ENCODE measurements at regions not wholly inside any gene's neighbourhood (a gene's known extent, or its start where the extent isn't known, plus 50 kb on each side); places are given as distances from the start of the nearest gene placed in this dataset.

- H3K27me3 ChIP-seq (ENCODE audit: control insufficient read depth in 2 of 2, insufficient read depth in 1 of 2, low read length in 1 of 2), result peaks cover 0 to 4% of the 10 kb centered on the region in 2 donors
- no peak overlapping the region for H3K27ac ChIP-seq (ENCODE audit: low read depth in 1 of 2, low read length in 1 of 2)
- H3K9me3 ChIP-seq (ENCODE audit: control insufficient read depth in 2 of 2, insufficient read depth in 1 of 2, low read length in 1 of 2), result no peaks in the 10 kb centered on the region
- no peaks in the 10 kb centered on the region for H3K4me1 ChIP-seq (ENCODE audit: control insufficient read depth in 2 of 2, insufficient read depth in 2 of 2, low read length in 2 of 2)
- no peak for DNase-seq (ENCODE audit: low read depth in 6 of 9, low spot score in 9 of 9)
- 21% methylated on average over 7 of the region's 7 CpGs for WGBS
- no peaks in the 10 kb centered on the region for H3K36me3 ChIP-seq (ENCODE audit: control insufficient read depth in 2 of 2, insufficient read depth in 2 of 2, low read length in 1 of 2)
- no peak overlapping the region for H3K4me3 ChIP-seq (ENCODE audit: low read length in 2 of 2)
Observed at GRCh38 chr1:231108516-231109302, 53.1 kb upstream of the TRIM67 start.

DNA sequence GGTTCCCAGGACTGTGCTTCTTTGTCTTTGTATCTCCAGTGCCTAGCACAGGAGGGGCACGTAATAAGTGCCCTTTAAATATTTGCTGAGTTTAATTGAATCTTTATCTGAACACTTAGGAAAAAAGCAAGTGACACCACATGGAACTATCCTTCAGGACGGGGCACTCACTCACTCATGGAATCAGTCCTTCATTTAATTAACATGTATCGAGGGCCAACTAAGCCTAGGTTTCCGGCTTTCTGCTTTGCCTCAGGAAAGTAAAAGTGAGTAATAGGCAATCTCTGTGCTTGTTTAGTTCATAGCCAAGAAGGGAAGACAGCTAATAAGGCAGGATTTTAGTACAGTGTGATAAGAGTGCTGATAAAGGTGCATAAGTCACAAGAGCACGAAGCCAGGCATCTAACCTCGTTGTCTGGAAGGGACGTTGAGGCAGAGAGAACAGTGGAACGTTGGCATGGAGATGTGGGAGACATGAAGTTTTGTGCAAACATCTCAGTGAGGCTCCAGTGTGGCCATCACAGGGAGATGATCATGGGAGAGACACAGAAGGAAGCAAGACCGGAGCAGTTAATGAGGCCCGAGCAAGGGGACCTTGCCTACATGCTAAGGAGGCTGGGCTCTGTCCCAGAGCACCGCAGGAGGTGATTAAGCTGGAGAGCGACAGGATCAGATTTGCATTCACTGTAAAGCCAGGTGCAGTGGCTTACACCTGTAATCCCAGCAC, 54.1 kb upstream of the TRIM67 start:
- Histone ChIP-seq H3K4me1 (ENCODE audit: control insufficient read depth in 2 of 2, insufficient read depth in 2 of 2, low read length in 2 of 2) (no peaks in the 10 kb centered on the region), H3K4me3 (ENCODE audit: low read length in 2 of 2) (no peak overlapping the region), H3K27ac (ENCODE audit: low read depth in 1 of 2, low read length in 1 of 2) (no peak overlapping the region), H3K36me3 (ENCODE audit: control insufficient read depth in 2 of 2, insufficient read depth in 2 of 2, low read length in 1 of 2) (no peaks in the 10 kb centered on the region), H3K9me3 (ENCODE audit: control insufficient read depth in 2 of 2, insufficient read depth in 1 of 2, low read length in 1 of 2) (no peaks in the 10 kb centered on the region), H3K27me3 (ENCODE audit: control insufficient read depth in 2 of 2, insufficient read depth in 1 of 2, low read length in 1 of 2) (peaks cover 0 to 4% of the 10 kb centered on the region in 2 donors)
- no peak for DNase-seq (ENCODE audit: low read depth in 6 of 9, low spot score in 9 of 9)
- 90% methylated on average over 12 of the region's 12 CpGs for WGBS

DNA sequence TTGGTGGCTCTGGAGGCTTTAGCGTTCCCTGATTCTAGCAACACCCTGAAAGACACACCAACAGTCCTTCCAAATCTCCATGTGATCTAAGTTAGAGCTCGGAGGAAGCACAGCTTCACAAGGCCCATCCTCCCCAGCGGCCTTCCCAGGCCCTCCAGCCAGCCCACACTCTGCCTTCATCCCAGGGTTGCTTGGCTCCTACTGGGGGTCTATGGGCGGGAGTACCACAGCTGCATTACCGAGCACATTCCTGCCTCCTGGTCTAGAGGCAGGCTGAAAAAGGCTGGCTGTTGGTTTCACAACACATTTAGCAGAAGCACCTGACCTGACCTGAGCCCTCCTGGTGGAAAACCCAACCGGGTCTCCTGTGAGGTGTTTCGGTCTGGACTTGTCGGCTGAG, 54.7 kb upstream of the TRIM67 start:
- Histone ChIP-seq H3K27ac (ENCODE audit: low read depth in 1 of 2, low read length in 1 of 2) (no peak overlapping the region), H3K36me3 (ENCODE audit: control insufficient read depth in 2 of 2, insufficient read depth in 2 of 2, low read length in 1 of 2) (no peaks in the 10 kb centered on the region), H3K9me3 (ENCODE audit: control insufficient read depth in 2 of 2, insufficient read depth in 1 of 2, low read length in 1 of 2) (no peaks in the 10 kb centered on the region), H3K4me1 (ENCODE audit: control insufficient read depth in 2 of 2, insufficient read depth in 2 of 2, low read length in 2 of 2) (no peaks in the 10 kb centered on the region), H3K4me3 (ENCODE audit: low read length in 2 of 2) (no peak overlapping the region), H3K27me3 (ENCODE audit: control insufficient read depth in 2 of 2, insufficient read depth in 1 of 2, low read length in 1 of 2) (peaks cover 0 to 4% of the 10 kb centered on the region in 2 donors)
- no peak for DNase-seq (ENCODE audit: low read depth in 6 of 9, low spot score in 9 of 9)
- 94% methylated on average over 8 of the region's 8 CpGs for WGBS

GRCh38 chr1:231106347-231106746, 55.5 kb upstream of the TRIM67 start:
- H3K27ac ChIP-seq (ENCODE audit: low read depth in 1 of 2, low read length in 1 of 2), result no peak overlapping the region
- H3K4me3 ChIP-seq (ENCODE audit: low read length in 2 of 2), result no peak overlapping the region
- 48% methylated on average over 5 of the region's 5 CpGs for WGBS
- H3K27me3 ChIP-seq (ENCODE audit: control insufficient read depth in 2 of 2, insufficient read depth in 1 of 2, low read length in 1 of 2), result peaks cover 0 to 4% of the 10 kb centered on the region in 2 donors
- no peaks in the 10 kb centered on the region for H3K9me3 ChIP-seq (ENCODE audit: control insufficient read depth in 2 of 2, insufficient read depth in 1 of 2, low read length in 1 of 2)
- no peaks in the 10 kb centered on the region for H3K4me1 ChIP-seq (ENCODE audit: control insufficient read depth in 2 of 2, insufficient read depth in 2 of 2, low read length in 2 of 2)
- DNase-seq (ENCODE audit: low read depth in 6 of 9, low spot score in 9 of 9), result no peak
- H3K36me3 ChIP-seq (ENCODE audit: control insufficient read depth in 2 of 2, insufficient read depth in 2 of 2, low read length in 1 of 2), result no peaks in the 10 kb centered on the region

DNA sequence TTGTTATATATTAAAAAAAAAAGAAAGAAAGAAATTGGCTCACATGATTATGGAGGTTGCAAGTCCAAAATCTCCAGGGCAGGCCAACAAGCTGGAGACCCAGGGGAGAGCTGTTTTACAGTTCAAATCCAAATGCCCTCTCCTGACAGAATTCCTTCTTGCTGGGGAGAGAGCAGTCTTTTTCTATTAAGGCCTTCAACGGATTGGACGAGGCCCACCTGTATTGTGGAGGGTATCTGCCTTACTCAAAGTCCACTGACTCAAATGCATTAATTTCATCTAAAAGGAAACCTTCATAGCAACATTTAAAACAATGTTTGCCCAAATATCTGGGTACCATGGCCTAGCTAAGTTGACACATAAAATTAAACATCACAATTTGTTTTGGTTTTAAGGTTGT, 56.9 kb upstream of the TRIM67 start:
- no peaks in the 10 kb centered on the region for H3K9me3 ChIP-seq (ENCODE audit: control insufficient read depth in 2 of 2, insufficient read depth in 1 of 2, low read length in 1 of 2)
- H3K4me3 ChIP-seq (ENCODE audit: low read length in 2 of 2), result no peak overlapping the region
- no peak for DNase-seq (ENCODE audit: low read depth in 6 of 9, low spot score in 9 of 9)
- WGBS, result 98% methylated on average over 2 of the region's 2 CpGs
- no peaks in the 10 kb centered on the region for H3K4me1 ChIP-seq (ENCODE audit: control insufficient read depth in 2 of 2, insufficient read depth in 2 of 2, low read length in 2 of 2)
- peaks cover 0 to 4% of the 10 kb centered on the region in 2 donors for H3K27me3 ChIP-seq (ENCODE audit: control insufficient read depth in 2 of 2, insufficient read depth in 1 of 2, low read length in 1 of 2)
- no peak overlapping the region for H3K27ac ChIP-seq (ENCODE audit: low read depth in 1 of 2, low read length in 1 of 2)
- H3K36me3 ChIP-seq (ENCODE audit: control insufficient read depth in 2 of 2, insufficient read depth in 2 of 2, low read length in 1 of 2), result no peaks in the 10 kb centered on the region

- no peak for DNase-seq (ENCODE audit: low read depth in 6 of 9, low spot score in 9 of 9)
- 94% methylated on average over 1 of the region's 1 CpG for whole genome bisulfite sequencing
Observed at GRCh38 chr1:231103961-231104360, 57.9 kb upstream of the TRIM67 start.

DNA sequence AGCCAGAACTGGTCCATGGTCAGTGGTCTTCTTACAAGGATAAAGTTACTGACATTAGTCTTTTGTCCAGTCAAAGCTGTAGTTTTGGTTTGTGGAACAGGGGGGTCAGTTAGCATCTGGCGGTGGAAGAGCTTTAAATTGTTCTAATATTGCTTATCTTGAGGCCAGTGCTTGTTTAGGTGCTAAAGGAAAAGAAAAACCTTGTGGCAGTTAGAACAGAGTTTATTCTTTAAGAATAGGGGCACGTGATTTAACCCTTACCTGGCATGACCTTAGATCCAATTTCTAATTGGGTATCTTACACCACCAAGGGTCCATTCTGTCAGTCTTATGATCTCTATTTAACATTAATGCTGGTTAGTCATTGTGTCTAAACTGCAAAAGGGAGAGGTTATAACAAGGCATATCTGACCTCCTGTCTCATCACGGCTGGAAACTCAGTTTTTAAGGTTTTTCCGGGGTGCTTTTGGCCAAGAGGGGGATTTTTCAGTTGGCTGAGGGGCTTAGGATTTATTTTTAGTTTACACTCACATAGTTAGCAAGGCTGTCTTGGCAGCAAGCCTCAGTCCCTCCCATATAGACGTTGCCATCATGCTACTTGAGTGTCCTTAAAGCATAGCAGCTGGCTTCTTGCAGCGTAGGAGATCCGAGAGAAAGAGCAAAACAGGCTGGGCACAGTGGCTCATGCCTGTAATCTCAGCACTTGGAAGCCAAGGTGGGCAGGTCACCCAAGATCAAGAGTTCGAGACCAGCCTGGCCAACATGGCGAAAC, 60.1 kb upstream of the FAM89A start:
- Histone ChIP-seq H3K27ac (ENCODE audit: low read depth in 1 of 2, low read length in 1 of 2) (no peak overlapping the region), H3K36me3 (ENCODE audit: control insufficient read depth in 2 of 2, insufficient read depth in 2 of 2, low read length in 1 of 2) (no peaks in the 10 kb centered on the region), H3K9me3 (ENCODE audit: control insufficient read depth in 2 of 2, insufficient read depth in 1 of 2, low read length in 1 of 2) (no peaks in the 10 kb centered on the region), H3K4me3 (ENCODE audit: low read length in 2 of 2) (no peak overlapping the region), H3K27me3 (ENCODE audit: control insufficient read depth in 2 of 2, insufficient read depth in 1 of 2, low read length in 1 of 2) (no peaks in the 10 kb centered on the region), H3K4me1 (ENCODE audit: control insufficient read depth in 2 of 2, insufficient read depth in 2 of 2, low read length in 2 of 2) (no peaks in the 10 kb centered on the region)
- WGBS, result 93% methylated on average over 9 of the region's 9 CpGs
- no peak for DNase-seq (ENCODE audit: low read depth in 6 of 9, low spot score in 9 of 9)

More at GRCh38 chr1:231103961-231104360, 57.9 kb upstream of the TRIM67 start:
- no peaks in the 10 kb centered on the region for H3K4me1 ChIP-seq (ENCODE audit: control insufficient read depth in 2 of 2, insufficient read depth in 2 of 2, low read length in 2 of 2)
- no peak overlapping the region for H3K4me3 ChIP-seq (ENCODE audit: low read length in 2 of 2)
- no peaks in the 10 kb centered on the region for H3K36me3 ChIP-seq (ENCODE audit: control insufficient read depth in 2 of 2, insufficient read depth in 2 of 2, low read length in 1 of 2)
- no peak overlapping the region for H3K27ac ChIP-seq (ENCODE audit: low read depth in 1 of 2, low read length in 1 of 2)
- H3K27me3 ChIP-seq (ENCODE audit: control insufficient read depth in 2 of 2, insufficient read depth in 1 of 2, low read length in 1 of 2), result peaks cover 0 to 4% of the 10 kb centered on the region in 2 donors
- H3K9me3 ChIP-seq (ENCODE audit: control insufficient read depth in 2 of 2, insufficient read depth in 1 of 2, low read length in 1 of 2), result no peaks in the 10 kb centered on the region

- 87% methylated on average over 6 of the region's 6 CpGs for WGBS
- no peaks in the 10 kb centered on the region for H3K27me3 ChIP-seq (ENCODE audit: control insufficient read depth in 2 of 2, insufficient read depth in 1 of 2, low read length in 1 of 2)
Observed at GRCh38 chr1:231099311-231099710, 59.3 kb upstream of the FAM89A start.

GRCh38 chr1:231095595-231095994, 55.5 kb upstream of the FAM89A start:
- WGBS, result 91% methylated on average over 5 of the region's 5 CpGs
- Histone ChIP-seq H3K4me1 (ENCODE audit: control insufficient read depth in 2 of 2, insufficient read depth in 2 of 2, low read length in 2 of 2) (no peaks in the 10 kb centered on the region), H3K4me3 (ENCODE audit: low read length in 2 of 2) (no peak overlapping the region), H3K27ac (ENCODE audit: low read depth in 1 of 2, low read length in 1 of 2) (no peak overlapping the region), H3K9me3 (ENCODE audit: control insufficient read depth in 2 of 2, insufficient read depth in 1 of 2, low read length in 1 of 2) (no peaks in the 10 kb centered on the region), H3K27me3 (ENCODE audit: control insufficient read depth in 2 of 2, insufficient read depth in 1 of 2, low read length in 1 of 2) (no peaks in the 10 kb centered on the region), H3K36me3 (ENCODE audit: control insufficient read depth in 2 of 2, insufficient read depth in 2 of 2, low read length in 1 of 2) (no peaks in the 10 kb centered on the region)
- DNase-seq (ENCODE audit: low read depth in 6 of 9, low spot score in 9 of 9), result no peak

More at GRCh38 chr1:231099311-231099710, 59.3 kb upstream of the FAM89A start:
- Histone ChIP-seq H3K9me3 (ENCODE audit: control insufficient read depth in 2 of 2, insufficient read depth in 1 of 2, low read length in 1 of 2) (no peaks in the 10 kb centered on the region), H3K27ac (ENCODE audit: low read depth in 1 of 2, low read length in 1 of 2) (no peak overlapping the region), H3K4me3 (ENCODE audit: low read length in 2 of 2) (no peak overlapping the region), H3K4me1 (ENCODE audit: control insufficient read depth in 2 of 2, insufficient read depth in 2 of 2, low read length in 2 of 2) (no peaks in the 10 kb centered on the region), H3K36me3 (ENCODE audit: control insufficient read depth in 2 of 2, insufficient read depth in 2 of 2, low read length in 1 of 2) (no peaks in the 10 kb centered on the region)
- DNase-seq (ENCODE audit: low read depth in 6 of 9, low spot score in 9 of 9), result no peak
